GM18868 (cell line): ENCODE measurements at regions not wholly inside any gene's neighbourhood (a gene's known extent, or its start where the extent isn't known, plus 50 kb on each side); places are given as distances from the start of the nearest gene placed in this dataset.

Experiments used
- ATAC-seq: cut with Tn5 transposase; IDR thresholded peaks from one replicate; pipeline ENCODE4 v1.9.1; 2021; ENCODE audit warnings: mild to moderate bottlenecking, moderate library complexity; ENCODE audit not compliant: unreplicated experiment

DNA sequence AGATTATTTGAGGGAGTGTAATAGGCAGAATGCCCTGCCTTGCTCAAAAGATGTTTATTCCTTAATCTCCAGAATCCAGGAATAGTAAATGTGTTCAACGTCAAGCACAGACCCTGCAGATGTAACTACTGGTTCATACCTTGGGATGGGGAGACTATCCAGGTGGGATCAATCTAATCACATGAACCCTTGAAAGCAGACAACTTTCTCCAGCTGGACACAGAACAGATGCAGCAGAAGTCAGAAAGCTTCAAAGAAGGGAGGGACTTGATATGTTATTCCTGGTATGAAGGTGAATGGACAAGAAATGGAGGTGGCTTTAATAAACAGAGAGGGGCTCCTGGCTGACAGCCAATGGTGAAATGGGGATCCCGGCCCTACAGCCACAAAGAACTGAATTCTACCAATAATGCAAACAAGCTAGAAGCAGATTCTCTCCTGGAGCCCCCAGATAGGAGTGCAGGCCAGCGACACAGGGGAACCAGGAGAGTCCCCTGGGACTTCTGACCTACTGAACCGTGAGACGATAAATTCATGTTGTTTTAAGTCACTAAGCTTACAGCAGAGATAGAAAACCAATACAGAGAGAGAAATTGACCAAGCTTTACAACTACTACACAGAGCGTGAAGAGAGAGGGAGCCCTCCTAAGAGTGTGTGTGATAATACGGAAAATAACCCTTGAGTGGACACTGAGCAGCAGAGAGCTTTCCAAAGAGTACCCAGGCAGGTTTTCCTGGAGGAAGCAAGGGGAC lies 133.5 kb upstream of the TMEM132C start:
- ATAC-seq = no peak

DNA sequence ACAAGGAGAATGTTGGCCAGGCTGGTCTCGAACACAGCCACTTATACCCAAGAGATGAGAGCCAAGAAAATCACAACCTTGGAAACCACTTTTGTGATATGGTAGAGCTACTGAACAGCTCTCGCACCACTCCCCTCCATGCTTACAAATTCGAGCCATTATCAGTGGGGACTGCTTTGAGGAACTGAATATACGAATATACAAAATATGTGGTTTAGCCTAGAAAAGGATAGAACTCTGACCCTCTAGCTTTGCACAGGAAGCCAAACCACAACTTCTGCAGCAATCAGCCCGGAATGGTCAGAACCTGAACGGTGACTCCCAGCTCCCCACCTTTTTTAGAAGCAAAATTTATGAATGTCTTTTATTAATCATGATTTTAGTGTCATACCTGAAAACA lies 129.8 kb upstream of the TMEM132C start:
- ATAC-seq = peak; percentile 80

DNA sequence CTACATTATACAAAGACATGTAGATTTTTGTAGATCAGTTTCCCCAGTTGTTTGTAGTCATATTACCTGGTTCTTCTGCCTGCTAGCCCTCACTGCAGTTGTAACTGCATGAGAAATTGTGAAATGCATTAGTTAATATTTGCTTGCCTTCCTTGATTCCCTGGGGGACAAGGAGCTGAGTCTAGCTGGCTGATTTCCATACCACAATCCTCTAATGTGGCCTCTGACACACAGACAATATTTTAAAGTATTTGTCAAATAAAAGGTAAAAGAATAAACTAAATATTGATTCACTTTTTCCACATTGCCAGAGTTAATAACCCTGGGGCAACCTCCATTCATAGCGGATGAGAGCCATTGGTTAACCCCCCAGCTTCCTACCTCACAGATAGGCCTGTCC lies 128.8 kb upstream of the TMEM132C start:
- no peak for ATAC-seq

DNA sequence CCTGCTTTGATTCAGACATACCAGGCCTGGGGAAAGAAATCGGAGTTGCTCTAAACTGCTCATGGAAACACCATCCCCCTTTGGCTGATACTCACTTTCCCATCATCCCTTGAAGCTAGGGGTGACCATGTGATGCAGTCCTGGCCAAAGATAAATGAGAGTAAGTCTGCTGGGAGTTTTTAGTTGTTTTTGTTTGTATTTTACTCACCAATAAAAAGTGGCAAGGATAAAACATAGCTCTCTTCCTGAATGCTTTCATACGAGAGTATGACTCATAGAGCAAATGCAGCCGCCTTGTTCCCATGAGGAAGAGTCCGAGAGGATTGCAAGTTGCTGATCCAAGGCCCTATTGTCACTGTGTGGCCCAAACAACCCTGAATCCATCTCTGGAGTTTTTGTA lies 126.4 kb upstream of the TMEM132C start:
- no peak for ATAC-seq

DNA sequence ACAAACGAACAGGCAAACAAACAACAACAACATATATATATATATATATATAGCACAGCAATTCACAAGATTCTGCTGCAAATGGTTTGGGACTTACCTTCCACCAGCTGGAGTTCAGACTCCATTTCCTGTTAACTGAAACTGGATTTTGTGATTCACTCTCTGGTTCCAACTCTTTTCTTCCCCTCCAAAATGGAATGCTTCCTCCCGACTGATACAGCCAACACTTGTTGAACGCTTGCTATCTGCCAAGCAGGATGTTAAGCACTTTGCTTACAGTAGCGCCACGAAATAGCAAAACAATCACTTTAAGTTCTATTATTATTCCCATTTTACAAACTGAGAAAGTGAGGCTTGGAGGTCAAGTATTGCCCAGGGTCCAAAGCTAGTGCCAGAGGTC lies 116.0 kb upstream of the TMEM132C start:
- no peak for ATAC-seq

DNA sequence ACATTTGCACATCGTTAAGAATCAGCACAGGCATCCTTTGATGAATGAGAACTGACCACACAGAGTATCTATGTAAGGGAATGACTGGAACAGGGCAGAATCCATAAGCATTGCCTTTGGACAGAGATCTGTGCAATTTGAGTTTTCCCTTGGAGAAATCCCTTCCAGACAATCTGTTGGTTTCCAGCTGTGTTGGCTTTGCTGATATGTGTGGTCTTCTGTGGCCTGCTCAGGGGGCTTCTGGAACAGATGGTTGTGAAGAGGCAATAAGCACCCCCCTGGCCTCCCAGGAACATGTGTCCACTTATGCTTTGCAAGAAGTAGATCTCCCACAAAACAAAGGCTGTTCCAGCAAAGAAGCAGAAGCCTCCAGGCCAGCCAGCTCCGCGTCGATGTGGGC lies 111.4 kb upstream of the TMEM132C start:
- ATAC-seq = no peak

DNA sequence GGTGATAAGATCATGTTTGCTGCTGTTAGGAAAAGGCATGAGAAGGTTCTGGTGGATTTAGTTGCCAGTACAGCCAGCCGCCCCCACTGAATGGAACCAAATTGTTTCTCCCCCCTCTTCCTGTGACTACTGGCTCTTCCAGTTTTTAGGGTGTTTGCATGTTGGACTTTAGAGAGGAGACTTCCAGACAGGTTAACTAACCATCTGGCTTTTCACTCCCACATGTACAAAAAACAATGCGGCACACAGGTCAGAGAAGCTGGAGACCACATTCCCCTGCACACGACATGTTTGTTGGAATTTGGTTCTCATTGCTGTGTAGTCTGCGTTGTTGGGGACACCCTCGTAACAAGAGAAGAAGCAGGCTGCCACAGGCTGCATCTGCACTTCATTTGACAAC lies 103.9 kb upstream of the TMEM132C start:
- ATAC-seq = no peak

DNA sequence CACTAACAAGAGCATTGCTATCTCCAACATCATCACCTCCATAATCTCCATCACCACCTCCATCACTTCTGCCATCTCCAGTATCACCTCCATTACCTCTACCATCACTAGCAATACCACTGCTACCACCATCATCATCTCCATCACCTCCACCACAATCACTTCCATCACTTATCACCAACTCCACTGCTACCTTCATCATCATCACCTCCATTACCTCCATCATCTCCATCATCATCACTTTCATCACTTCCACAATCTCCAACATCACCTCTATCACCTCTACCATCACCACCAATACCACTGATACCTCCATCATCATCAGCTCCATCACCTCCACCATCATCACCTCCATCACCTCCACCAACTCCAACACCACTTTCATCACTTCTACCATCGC lies 102.4 kb upstream of the TMEM132C start:
- ATAC-seq = no peak

DNA sequence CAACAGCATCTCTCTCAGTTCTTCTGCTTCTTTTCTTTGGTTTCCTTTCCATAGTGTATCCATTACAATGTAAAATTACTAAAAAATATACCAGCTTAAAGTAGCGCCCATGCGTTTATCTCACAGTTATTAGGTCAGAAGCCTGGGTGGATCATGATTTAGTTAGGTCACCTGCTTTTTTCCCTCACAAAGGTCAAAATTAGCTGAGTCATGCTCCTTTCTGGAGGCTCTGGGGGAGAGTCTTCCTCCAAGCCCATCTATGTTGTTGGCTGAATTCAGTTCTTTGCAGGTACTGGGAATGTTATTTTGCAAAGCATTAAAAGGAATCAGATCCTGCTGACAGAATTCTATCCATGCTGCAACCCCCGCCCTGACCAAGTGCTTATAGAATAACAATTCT lies 101.6 kb upstream of the TMEM132C start:
- no peak for ATAC-seq

DNA sequence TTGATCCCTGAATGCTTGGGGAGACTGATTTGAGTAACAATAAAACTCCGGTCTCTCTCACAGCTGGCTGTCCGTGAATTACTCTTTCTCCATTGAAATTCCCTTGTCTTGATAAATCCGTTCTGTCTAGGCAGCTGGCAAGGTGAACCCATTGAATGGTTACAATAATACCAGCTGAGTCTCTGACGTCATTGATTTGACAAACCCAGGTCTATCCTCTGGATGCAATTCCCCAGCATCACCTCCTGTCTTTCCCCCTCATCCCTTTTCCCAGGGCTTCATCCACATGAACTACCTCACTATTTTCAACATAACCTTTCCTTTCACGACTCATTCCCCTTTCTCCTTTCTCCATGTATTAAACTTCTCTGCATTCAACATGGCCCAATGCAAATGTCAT lies 98.7 kb upstream of the TMEM132C start:
- ATAC-seq = no peak

DNA sequence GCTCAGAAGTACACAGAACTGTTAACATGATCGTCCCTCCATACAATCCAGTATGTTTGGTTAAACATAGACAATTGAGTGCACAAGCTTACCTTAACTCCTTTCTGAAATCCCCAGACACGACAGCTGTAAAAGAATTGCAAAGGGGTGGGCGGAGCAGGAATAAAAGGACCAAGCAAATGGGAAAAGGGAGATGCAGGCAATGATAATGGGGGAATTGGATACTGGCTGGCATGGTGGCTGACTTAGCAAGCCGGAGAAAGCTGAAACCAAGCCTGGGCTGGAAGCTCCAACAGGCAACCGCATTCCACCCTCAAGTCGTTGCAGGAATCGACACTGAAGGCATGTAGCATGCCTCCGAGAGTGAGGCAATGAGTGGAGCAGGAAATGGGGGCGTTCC lies 96.8 kb upstream of the TMEM132C start:
- no peak for ATAC-seq

DNA sequence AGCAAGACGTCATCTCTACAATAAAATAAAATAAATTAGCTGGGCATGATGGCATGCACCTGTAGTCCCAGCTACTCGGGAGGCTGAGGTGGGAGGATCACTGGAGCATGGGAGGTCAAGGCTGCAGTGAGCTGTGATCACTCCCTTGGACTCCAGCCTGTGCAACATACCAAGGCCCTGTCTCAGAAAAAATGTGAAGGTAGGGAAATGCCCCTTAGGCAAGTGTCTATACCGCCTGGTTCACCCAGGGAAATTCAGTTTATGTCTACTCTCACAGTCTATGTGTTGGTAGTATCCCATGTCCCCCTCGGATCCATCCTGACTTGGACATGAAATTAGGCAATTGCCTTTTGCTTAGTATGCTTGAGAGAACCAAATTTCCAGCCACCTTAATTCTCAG lies 88.4 kb upstream of the TMEM132C start:
- ATAC-seq = no peak

DNA sequence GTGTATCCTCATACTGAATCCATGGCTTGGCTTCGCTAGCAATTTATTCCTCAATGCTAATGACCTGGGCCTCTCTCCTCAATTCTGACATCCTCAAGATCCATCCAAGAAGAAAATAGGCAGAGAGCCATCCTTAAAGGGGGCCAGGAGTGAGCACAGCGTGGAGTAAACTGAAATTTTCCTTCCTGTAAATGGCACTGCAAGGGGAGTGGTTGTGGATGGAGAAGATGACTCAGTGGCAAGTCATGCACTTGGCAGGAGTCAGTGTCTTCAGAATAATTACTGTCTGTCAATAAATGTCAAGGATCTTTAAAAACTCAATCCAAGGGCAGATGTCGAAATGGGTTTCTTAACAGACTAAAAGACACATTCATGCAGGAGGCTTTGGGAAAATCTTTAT lies 88.0 kb upstream of the TMEM132C start:
- ATAC-seq = no peak

DNA sequence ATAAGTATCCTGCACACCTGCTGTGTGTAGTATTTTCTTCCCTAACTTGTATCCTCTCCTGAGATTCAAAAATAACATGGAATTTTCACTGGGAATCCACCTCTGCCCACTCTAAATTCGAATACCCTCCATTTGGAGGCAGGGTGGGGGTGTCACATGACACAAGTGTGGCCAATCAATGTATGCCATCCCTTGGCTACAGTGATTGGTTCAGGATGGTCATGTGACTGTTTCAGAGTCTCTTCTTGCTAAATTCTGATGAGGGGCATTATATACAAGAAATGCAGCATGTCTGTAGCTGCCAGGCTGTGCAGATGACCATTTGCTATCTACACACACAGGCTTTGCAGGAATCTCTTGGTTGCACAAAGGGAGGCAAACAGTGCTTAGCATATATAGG lies 86.8 kb upstream of the TMEM132C start:
- no peak for ATAC-seq

DNA sequence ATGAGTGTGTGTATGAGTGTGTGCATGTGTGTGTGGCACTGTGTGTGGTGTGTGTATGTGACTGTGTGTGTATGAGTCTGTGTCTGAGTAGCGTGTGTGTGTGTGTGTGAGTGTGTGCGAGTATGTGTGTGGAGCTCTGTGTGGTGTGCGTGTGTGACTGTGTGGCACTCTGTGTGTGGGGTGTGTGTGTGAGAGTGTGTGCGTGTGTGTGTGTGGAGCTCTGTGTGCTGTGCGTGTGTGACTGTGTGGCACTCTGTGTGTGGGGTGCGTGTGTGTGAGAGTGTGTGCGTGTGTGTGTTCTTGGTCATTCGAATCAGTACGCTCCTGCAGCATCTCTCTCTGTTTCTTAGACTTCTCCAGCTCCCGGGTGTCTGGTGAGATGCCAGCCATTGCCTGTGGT lies 76.9 kb upstream of the TMEM132C start:
- ATAC-seq = no peak

DNA sequence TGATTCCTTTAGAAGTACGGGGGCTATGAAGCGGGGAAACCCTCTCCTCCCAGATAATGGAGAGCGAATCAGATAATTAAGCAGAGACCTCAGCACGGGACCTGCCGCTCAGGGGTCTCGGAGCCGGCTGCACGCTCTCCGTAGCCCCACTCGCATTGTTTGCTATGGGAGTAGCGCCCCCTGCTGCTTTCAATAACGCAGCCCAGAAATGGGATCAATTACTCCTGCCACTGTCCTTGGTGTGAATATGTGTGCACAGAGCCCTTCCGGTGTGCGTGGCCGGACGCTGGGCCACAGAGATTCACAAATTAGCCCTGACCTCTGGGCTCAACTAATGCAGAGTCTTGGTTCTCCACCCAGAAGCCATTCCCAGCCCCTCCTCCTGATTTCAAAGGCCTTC lies 76.4 kb upstream of the TMEM132C start:
- no peak for ATAC-seq

DNA sequence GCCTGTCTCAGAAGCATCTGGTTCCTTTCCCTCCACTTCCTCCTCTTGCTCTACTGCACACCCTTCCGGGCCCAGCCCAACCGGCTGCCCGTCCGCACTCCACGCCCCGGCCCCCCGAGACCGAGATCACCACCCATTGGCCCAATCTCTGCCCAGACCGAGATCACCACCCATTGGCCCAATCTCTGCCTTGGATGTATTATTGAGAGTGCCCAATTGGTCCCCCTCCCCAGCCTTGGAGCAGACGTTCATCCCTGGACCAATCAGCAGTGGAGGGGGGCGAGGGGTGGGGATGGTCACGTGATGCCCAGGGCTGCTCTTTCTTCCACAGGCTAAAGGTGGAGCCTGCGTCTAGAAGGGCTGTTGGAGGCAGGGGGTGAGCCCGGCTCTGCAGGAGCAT lies 75.6 kb upstream of the TMEM132C start:
- ATAC-seq = no peak

DNA sequence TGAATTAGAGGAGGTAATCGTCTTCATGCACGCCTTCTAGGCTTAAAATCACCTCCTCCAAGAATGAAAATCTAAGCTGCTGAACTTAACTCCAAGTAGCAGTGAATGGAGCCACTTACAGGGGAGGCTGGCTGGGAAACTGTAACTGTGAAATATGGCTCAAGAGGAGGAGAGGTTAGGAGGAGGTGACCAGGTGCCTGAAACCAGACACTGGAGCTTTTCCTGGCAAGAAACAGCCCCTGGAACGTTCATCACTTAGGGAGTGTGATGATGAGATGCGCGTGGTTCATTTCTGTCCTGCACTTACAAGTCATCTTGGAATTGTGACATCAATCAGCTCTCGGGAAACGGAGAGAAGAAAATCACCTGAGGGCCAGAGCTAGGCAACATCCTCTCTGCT lies 62.3 kb upstream of the TMEM132C start:
- no peak for ATAC-seq

DNA sequence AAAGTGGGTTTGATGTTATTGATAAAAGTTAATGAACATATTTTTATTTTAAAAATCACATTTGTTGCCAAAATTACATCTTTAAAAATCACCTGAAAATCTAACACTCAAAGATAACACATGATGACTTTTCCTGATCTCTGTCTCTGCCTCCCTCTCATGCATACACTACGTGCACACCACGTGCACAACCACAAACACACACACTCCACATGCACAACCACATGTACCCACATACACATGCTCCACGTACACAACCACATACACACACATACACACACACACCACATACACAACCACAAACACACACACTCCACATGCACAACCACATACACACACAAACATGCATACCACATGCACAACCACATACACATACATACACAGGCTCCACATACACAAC lies 61.8 kb upstream of the TMEM132C start:
- no peak for ATAC-seq

DNA sequence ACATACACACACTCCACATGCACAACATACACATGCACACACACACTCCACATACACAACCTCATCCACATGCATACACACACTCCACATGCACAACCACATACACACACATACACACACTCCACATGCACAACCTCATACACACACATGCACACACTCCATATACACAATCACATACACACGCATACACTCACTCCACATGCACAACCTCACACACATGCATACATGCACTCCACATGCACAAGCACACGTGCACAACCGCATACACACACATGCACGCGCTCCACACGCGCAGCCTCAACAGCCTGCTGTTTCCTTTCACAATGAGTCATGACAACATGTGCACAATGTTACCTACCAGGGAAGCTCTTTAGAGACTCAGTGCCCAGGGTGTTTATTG lies 61.2 kb upstream of the TMEM132C start:
- ATAC-seq = no peak
